Endothelial cell (in vitro differentiated cells): ENCODE measurements at regions not wholly inside any gene's neighbourhood (a gene's known extent, or its start where the extent isn't known, plus 50 kb on each side); places are given as distances from the start of the nearest gene placed in this dataset.

Source experiments
- DNase-seq: peaks from one replicate; pipeline ENCODE4 v3.0.0; 2021; ENCODE audit warnings: low spot score
- H3K27ac Mint-ChIP-seq: one replicate; pipeline ENCODE4 v1.8.0; 2021; ENCODE audit warnings: mixed read lengths, inconsistent platforms; ENCODE audit not compliant: unreplicated experiment
- H3K27me3 Mint-ChIP-seq: one replicate; pipeline ENCODE4 v1.8.0; 2021; ENCODE audit warnings: mild to moderate bottlenecking, moderate library complexity, mixed read lengths, inconsistent platforms; ENCODE audit not compliant: unreplicated experiment
- H3K36me3 Mint-ChIP-seq: one replicate; pipeline ENCODE4 v1.8.0; 2021; ENCODE audit warnings: mild to moderate bottlenecking, low read depth, mixed read lengths, inconsistent platforms; ENCODE audit not compliant: unreplicated experiment
- H3K4me1 Mint-ChIP-seq: one replicate; pipeline ENCODE4 v1.8.0; 2021; ENCODE audit warnings: mild to moderate bottlenecking, mixed read lengths, inconsistent platforms; ENCODE audit not compliant: unreplicated experiment
- H3K4me3 Mint-ChIP-seq: one replicate; pipeline ENCODE4 v1.8.0; 2021; ENCODE audit warnings: mild to moderate bottlenecking, mixed read lengths, inconsistent platforms; ENCODE audit not compliant: unreplicated experiment
- H3K9me3 Mint-ChIP-seq: one replicate; pipeline ENCODE4 v1.8.0; 2021; ENCODE audit warnings: mixed read lengths, inconsistent platforms; ENCODE audit not compliant: unreplicated experiment
- TF ChIP-seq, protein P1 (sequence below): fragments of 200-600 bp; sonication (generic); IDR thresholded peaks from one replicate; pipeline ENCODE4 v1.5.0; 2021; ENCODE audit warnings: antibody characterized with exemption; ENCODE audit not compliant: unreplicated experiment

DNA sequence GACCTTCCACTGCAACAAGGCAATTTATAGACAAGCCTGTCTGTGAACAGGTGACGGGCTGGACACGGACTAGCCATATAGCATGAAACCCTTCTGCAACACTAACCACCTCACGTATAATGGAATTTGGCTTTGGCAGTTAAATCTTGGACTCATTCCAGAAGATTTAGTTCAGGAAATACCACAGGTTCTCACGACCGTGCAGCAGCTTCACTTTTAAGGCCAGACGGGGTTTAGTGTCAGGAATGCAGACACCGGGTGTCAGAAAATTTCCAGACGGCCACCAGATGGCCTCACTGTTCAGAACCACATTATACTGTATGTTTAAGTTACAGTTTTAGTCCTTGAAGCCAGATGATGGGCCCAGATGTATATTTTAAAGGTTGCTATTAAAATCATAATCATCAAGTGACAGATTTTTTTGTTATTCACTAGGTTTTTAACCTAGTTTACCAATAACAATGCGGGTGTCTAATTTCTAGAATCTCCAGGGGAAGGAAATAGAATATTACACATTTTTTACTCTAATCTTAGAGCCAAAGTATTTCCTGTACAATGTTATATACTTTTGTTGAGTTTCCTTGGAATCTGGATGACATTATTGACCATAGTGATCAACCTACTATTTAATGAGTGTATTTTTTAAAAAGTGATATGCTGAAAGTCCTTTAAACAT is 90.5 kb upstream of the TMPO start:
- H3K36me3 Mint-ChIP-seq, result no peaks in the 10 kb centered on the region
- H3K4me1 Mint-ChIP-seq, result peaks cover 10% of the 10 kb centered on the region
- TF ChIP-seq, protein P1, sequence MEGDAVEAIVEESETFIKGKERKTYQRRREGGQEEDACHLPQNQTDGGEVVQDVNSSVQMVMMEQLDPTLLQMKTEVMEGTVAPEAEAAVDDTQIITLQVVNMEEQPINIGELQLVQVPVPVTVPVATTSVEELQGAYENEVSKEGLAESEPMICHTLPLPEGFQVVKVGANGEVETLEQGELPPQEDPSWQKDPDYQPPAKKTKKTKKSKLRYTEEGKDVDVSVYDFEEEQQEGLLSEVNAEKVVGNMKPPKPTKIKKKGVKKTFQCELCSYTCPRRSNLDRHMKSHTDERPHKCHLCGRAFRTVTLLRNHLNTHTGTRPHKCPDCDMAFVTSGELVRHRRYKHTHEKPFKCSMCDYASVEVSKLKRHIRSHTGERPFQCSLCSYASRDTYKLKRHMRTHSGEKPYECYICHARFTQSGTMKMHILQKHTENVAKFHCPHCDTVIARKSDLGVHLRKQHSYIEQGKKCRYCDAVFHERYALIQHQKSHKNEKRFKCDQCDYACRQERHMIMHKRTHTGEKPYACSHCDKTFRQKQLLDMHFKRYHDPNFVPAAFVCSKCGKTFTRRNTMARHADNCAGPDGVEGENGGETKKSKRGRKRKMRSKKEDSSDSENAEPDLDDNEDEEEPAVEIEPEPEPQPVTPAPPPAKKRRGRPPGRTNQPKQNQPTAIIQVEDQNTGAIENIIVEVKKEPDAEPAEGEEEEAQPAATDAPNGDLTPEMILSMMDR, result peak; percentile 78
- no peak overlapping the region for H3K4me3 Mint-ChIP-seq
- DNase-seq, result peak; percentile 69
- H3K9me3 Mint-ChIP-seq, result no peaks in the 10 kb centered on the region
- H3K27ac Mint-ChIP-seq, result no peak overlapping the region
- H3K27me3 Mint-ChIP-seq, result peaks cover 1% of the 10 kb centered on the region

DNA sequence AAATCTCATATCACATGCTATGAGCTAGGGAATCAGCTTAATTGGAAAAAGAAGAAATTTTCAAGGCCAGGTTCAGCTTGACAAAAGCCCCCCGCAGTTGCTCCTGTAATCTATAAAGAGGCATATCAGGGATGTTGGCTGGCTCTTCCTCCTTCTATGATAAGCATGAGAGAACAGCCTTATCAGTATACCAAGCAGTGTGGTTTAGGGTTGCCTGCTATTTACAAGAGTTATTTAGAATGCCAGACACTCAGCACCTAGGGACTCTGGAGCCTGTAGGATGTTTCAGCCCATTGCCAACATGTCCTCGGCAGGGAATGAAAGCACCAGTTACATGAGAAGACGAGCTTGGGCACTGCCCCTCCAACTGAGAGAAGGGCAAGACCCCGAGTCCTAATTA is 89.5 kb upstream of the TMPO start:
- H3K9me3 Mint-ChIP-seq, result no peaks in the 10 kb centered on the region
- H3K27ac Mint-ChIP-seq, result no peak overlapping the region
- H3K4me3 Mint-ChIP-seq, result no peak overlapping the region
- DNase-seq, result no peak
- H3K36me3 Mint-ChIP-seq, result no peaks in the 10 kb centered on the region
- H3K4me1 Mint-ChIP-seq, result peaks cover 7% of the 10 kb centered on the region
- H3K27me3 Mint-ChIP-seq, result peaks cover 1% of the 10 kb centered on the region
- TF ChIP-seq, protein P1, result no peak

DNA sequence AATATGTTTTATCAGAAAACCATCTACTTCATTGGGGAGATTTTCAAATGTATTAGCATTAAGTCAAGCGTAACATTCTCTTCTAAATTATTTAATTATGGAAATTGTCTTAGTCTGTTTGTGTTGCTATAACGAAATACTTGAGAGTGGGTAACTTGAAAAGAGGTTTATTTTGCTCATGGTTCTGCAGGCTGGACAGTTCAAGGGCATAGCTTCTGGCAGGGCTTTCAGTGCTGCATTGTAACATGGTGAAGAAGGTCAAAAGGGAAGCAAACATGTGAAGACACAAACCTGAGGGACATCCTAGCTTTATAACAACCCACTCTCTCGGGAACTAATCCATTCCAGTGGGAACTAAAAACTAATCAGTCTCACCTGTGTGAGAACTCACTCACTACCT is 84.3 kb upstream of the TMPO start:
- H3K36me3 Mint-ChIP-seq, result no peaks in the 10 kb centered on the region
- H3K27me3 Mint-ChIP-seq, result no peaks in the 10 kb centered on the region

DNA sequence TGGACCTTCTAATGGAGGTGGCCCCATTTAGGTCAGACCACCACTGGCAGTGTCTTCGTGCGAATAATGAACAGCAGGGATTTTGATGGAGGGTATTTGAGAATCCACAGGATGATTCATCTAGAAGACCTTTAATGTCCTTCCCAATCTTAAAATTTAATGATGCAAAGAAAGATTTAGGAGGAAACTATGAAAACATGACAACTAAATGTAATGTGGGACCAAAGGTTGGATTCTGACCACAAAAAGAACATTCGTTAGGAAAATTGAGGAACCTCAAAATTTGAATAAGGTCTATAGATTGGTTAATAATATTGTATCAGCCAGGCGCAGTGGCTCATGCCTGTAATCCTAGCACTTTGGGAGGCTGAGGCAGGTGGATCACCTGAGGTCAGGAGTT is 78.2 kb upstream of the TMPO start:
- peaks cover 3% of the 10 kb centered on the region for H3K36me3 Mint-ChIP-seq
- H3K27me3 Mint-ChIP-seq, result peaks cover 9% of the 10 kb centered on the region
- no peak overlapping the region for H3K4me3 Mint-ChIP-seq
- TF ChIP-seq, protein P1, result no peak
- peaks cover 28% of the 10 kb centered on the region for H3K4me1 Mint-ChIP-seq
- no peaks in the 10 kb centered on the region for H3K9me3 Mint-ChIP-seq
- no peak for DNase-seq
- H3K27ac Mint-ChIP-seq, result no peak overlapping the region

More for the DNA sequence above, 84.3 kb upstream of the TMPO start:
- no peaks in the 10 kb centered on the region for H3K4me1 Mint-ChIP-seq
- H3K9me3 Mint-ChIP-seq, result no peaks in the 10 kb centered on the region
- no peak overlapping the region for H3K4me3 Mint-ChIP-seq
- no peak overlapping the region for H3K27ac Mint-ChIP-seq
- TF ChIP-seq, protein P1, result no peak
- DNase-seq, result no peak

DNA sequence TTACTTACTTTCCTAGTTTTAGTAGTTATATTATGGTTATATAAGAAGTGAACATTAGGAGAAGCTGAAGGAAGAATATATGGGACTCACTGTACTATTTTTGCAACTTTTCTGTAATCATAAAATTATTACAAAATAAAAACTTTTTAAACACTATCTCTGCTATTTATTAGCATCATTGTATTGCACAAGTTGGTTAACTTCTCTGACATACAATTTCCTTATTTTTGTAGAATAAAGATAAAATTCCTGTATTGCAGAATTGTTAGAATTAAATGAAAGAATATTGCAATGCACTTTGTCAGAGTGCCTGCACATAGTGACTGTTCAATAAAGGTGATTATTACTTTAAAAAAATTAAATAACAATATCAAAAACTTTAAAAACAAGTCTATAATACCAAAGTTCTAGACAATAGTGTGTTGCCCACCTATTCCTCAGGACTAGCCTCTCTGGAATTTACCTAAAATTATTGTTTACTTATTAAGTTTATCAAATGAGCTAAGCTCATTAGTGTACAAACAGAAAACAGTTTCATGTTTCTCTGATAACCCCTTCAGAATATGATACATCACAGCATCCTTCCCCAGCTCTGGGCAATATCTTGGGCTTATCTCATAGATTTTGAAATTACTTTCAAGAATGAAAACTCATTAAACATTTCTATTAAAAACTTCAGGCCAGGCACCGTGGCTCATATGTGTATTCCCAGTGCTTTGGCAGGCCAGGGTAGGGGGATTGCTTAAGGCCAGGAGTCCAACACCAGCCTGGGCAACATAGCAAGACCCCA is 77.4 kb upstream of the TMPO start:
- Mint-ChIP-seq H3K4me1 (peaks cover 30% of the 10 kb centered on the region), H3K27me3 (peaks cover 12% of the 10 kb centered on the region), H3K27ac (peak overlapping the region; percentile 100), H3K4me3 (no peak overlapping the region), H3K36me3 (peaks cover 3% of the 10 kb centered on the region), H3K9me3 (no peaks in the 10 kb centered on the region)
- DNase-seq, result no peak
- TF ChIP-seq, protein P1, result no peak
